ENCODE measurements at regions not wholly inside any gene's neighbourhood (a gene's known extent, or its start where the extent isn't known, plus 50 kb on each side); places are given as distances from the start of the nearest gene placed in this dataset.

- DNase-seq, result no peak
- WGBS (ENCODE audit: low lambda C conversion rate), result 66% methylated on average over 9 of the region's 9 CpGs
Observed at GRCh38 chr14:101004176-101004575, 100.7 kb upstream of the RTL1 start.

GRCh38 chr14:101004954-101005353 is 101.4 kb upstream of the RTL1 start:
- Histone ChIP-seq H3K36me3 (replicated peaks in 1 of 2; ENCODE audit: control insufficient read depth in 1 of 2, insufficient read depth in 2 of 2, low read length in 1 of 2) (no peaks in the 10 kb centered on the region), H3K79me2 (ENCODE audit: insufficient read depth) (no peaks in the 10 kb centered on the region), H3K9ac (no peak overlapping the region), H2AFZ (ENCODE audit: low read depth) (no peak overlapping the region), H3K9me3 (no peaks in the 10 kb centered on the region), H3K4me3 (ENCODE audit: low read depth in 2 of 2, low read length in 1 of 2) (no peak overlapping the region), H3K9me2 (no peaks in the 10 kb centered on the region), H3K4me1 (ENCODE audit: control insufficient read depth in 1 of 2, insufficient read depth in 2 of 2, low read depth in 1 of 2, low read length in 1 of 2) (peaks cover 0 to 43% of the 10 kb centered on the region in 2 experiments; a peak in 2 of 4 replicates), H3F3A (replicated peaks; ENCODE audit: insufficient read depth) (no peaks in the 10 kb centered on the region), H3K27ac (ENCODE audit: low read depth in 2 of 2, low read length in 1 of 2) (peak overlapping the region in 1 of 2 experiments; percentile 75; a peak in 1 of 4 replicates), H4K20me1 (ENCODE audit: insufficient read depth) (no peaks in the 10 kb centered on the region), H3K4me2 (no peak overlapping the region), H3K27me3 (ENCODE audit: insufficient read depth) (no peaks in the 10 kb centered on the region)
- WGBS (ENCODE audit: low lambda C conversion rate), result 45% methylated on average over 10 of the region's 10 CpGs
- POLR2A ChIA-PET, result interaction anchor here (1.2 kb wide), 1 partner anchor 103 kb away, joined by 3 read pairs; no protein-coding TSS in a partner anchor
- CTCF ChIA-PET, result interaction anchor here (0.6 to 1.7 kb wide), 3 partner anchors 230 to 1192 kb away, joined by 3 to 4 read pairs (median 4); no protein-coding TSS in a partner anchor
- DNase-seq, result no peak
- no peak for TF ChIP-seq YY1 (IDR thresholded peaks at IDR 0.05; ENCODE audit: low read depth)
- TF ChIP-seq RAD21 (IDR thresholded peaks at IDR 0.05; ENCODE audit: low read length), result no peak
- no peak for TF ChIP-seq USF2 (IDR thresholded peaks at IDR 0.05; ENCODE audit: borderline replicate concordance, low read depth, low read length)
- no peak for TF ChIP-seq MEF2A (IDR thresholded peaks at IDR 0.05; ENCODE audit: borderline replicate concordance, low read depth)
- TF ChIP-seq JUND (IDR thresholded peaks at IDR 0.05), result no peak
- no peak for TF ChIP-seq RXRA (IDR thresholded peaks at IDR 0.05; ENCODE audit: borderline replicate concordance, low read depth)
- TF ChIP-seq RCOR1 (IDR thresholded peaks at IDR 0.05; ENCODE audit: low read length), result no peak
- TF ChIP-seq SIN3A (IDR thresholded peaks at IDR 0.05; ENCODE audit: borderline replicate concordance, low read depth, low read length), result no peak
- no peak for TF ChIP-seq REST (IDR thresholded peaks at IDR 0.05; ENCODE audit: low read depth, low read length)
- TF ChIP-seq IRF3 (IDR thresholded peaks at IDR 0.05; ENCODE audit: low read depth, low read length), result no peak
- TF ChIP-seq ELF1 (IDR thresholded peaks at IDR 0.05), result no peak
- TF ChIP-seq TAF1 (IDR thresholded peaks at IDR 0.05; ENCODE audit: borderline replicate concordance, low read depth, low read length), result no peak
- no peak for TF ChIP-seq MXI1 (IDR thresholded peaks at IDR 0.05; ENCODE audit: low read depth, low read length)
- TF ChIP-seq GABPA (IDR thresholded peaks at IDR 0.05; ENCODE audit: low read depth), result no peak

More at GRCh38 chr14:101004176-101004575, 100.7 kb upstream of the RTL1 start:
- ChIA-PET POLR2A (no interaction called here), CTCF (interaction anchor here (1.7 kb wide), 1 partner anchor 231 kb away, joined by 4 read pairs; no protein-coding TSS in a partner anchor)
- Histone ChIP-seq H3K9me2 (no peaks in the 10 kb centered on the region), H3K4me1 (ENCODE audit: control insufficient read depth in 1 of 2, insufficient read depth in 2 of 2, low read depth in 1 of 2, low read length in 1 of 2) (peaks cover 0 to 35% of the 10 kb centered on the region in 2 experiments; a peak in 1 of 4 replicates), H3K36me3 (replicated peaks in 1 of 2; ENCODE audit: control insufficient read depth in 1 of 2, insufficient read depth in 2 of 2, low read length in 1 of 2) (no peaks in the 10 kb centered on the region), H3K79me2 (ENCODE audit: insufficient read depth) (no peaks in the 10 kb centered on the region), H3K4me2 (no peak overlapping the region), H3K4me3 (ENCODE audit: low read depth in 2 of 2, low read length in 1 of 2) (no peak overlapping the region), H4K20me1 (ENCODE audit: insufficient read depth) (no peaks in the 10 kb centered on the region), H3K9ac (no peak overlapping the region), H3K9me3 (no peaks in the 10 kb centered on the region), H3K27me3 (ENCODE audit: insufficient read depth) (no peaks in the 10 kb centered on the region), H2AFZ (ENCODE audit: low read depth) (no peak overlapping the region), H3F3A (replicated peaks; ENCODE audit: insufficient read depth) (no peaks in the 10 kb centered on the region), H3K27ac (ENCODE audit: low read depth in 2 of 2, low read length in 1 of 2) (no peak overlapping the region; a peak in 1 of 4 replicates)
- TF ChIP-seq RAD21 (IDR thresholded peaks at IDR 0.05; ENCODE audit: low read length) (no peak), PBX3 (IDR thresholded peaks at IDR 0.05) (no peak), MEF2A (IDR thresholded peaks at IDR 0.05; ENCODE audit: borderline replicate concordance, low read depth) (no peak), TAF1 (IDR thresholded peaks at IDR 0.05; ENCODE audit: borderline replicate concordance, low read depth, low read length) (no peak), IRF3 (IDR thresholded peaks at IDR 0.05; ENCODE audit: low read depth, low read length) (no peak)

Data from SK-N-SH (cell line).